SK-N-SH (cell line): ENCODE measurements at regions not wholly inside any gene's neighbourhood (a gene's known extent, or its start where the extent isn't known, plus 50 kb on each side); places are given as distances from the start of the nearest gene placed in this dataset.

Experiments used
- CTCF ChIA-PET: fragments of 300-600, 350-600 bp; formaldehyde crosslinking; extraction: SDS; loops from one replicate; lab custom pipeline; 2021; lab: Yijun Ruan, JAX
- POLR2A ChIA-PET: fragments of 350-600 bp; sonication (Branson Sonifier 250); formaldehyde crosslinking; extraction: SDS; loops from one replicate; lab custom pipeline; 2020; ENCODE audit warnings: antibody characterized with exemption, inconsistent platforms; lab: Yijun Ruan, JAX
- DNase-seq: peaks from one replicate; pipeline ENCODE4 v3.0.0; 2012
- H2AFZ ChIP-seq: fragments of 200-600 bp; sonication (generic); 2 replicates; pipeline ENCODE4 v1.8.1; 2016; ENCODE audit warnings: antibody characterized with exemption, mild to moderate bottlenecking, low read depth
- H3F3A ChIP-seq: fragments of 200-600 bp; sonication (generic); replicated peaks from 2 replicates; pipeline ENCODE3; 2016; ENCODE audit warnings: antibody characterized with exemption, mild to moderate bottlenecking; ENCODE audit not compliant: insufficient read depth
- H3K27ac ChIP-seq, 2 experiments: fragments of 200-500 bp in 1 of 2; fragments of 200-600 bp in 1 of 2; sonication (Bioruptor generic) in 1 of 2; sonication (generic), shearing (Covaris generic) in 1 of 2; 2 replicates each; pipeline versions ENCODE4 v1.5.1 to v1.6.1; 2014 to 2016; ENCODE audit warnings: low read depth in 2 of 2, inconsistent platforms in 1 of 2, low read length in 1 of 2, mild to moderate bottlenecking in 1 of 2, mixed read lengths in 1 of 2
- H3K27me3 ChIP-seq: fragments of 200-600 bp; sonication (generic), shearing (Covaris generic); 2 replicates; pipeline ENCODE4 v1.6.1; 2016; ENCODE audit warnings: mixed run types; ENCODE audit not compliant: insufficient read depth
- H3K36me3 ChIP-seq, 2 experiments: fragments of 200-500 bp in 1 of 2; fragments of 200-600 bp in 1 of 2; sonication (Bioruptor generic) in 1 of 2; sonication (generic) in 1 of 2; replicated peaks in 1 of 2; 2 replicates each; pipeline versions ENCODE3 to v1.5.1; 2014 to 2016; ENCODE audit warnings: low read length in 1 of 2, mild to moderate bottlenecking in 1 of 2; ENCODE audit not compliant: insufficient read depth in 2 of 2, control insufficient read depth in 1 of 2
- H3K4me1 ChIP-seq, 2 experiments: fragments of 200-500 bp in 1 of 2; fragments of 200-600 bp in 1 of 2; sonication (Bioruptor generic) in 1 of 2; sonication (generic), shearing (Covaris generic) in 1 of 2; 2 replicates each; pipeline versions ENCODE4 v1.5.1 to v1.6.1; 2014 to 2016; ENCODE audit warnings: low read depth in 1 of 2, low read length in 1 of 2, mixed run types in 1 of 2; ENCODE audit not compliant: insufficient read depth in 2 of 2, control insufficient read depth in 1 of 2
- H3K4me2 ChIP-seq: fragments of 200-600 bp; sonication (generic), shearing (Covaris generic); 2 replicates; pipeline ENCODE4 v1.6.1; 2017; ENCODE audit warnings: mixed run types
- H3K4me3 ChIP-seq, 2 experiments: fragments of 200-500 bp in 1 of 2; fragments of 200-600 bp in 1 of 2; sonication (Bioruptor generic) in 1 of 2; sonication (generic), shearing (Covaris generic) in 1 of 2; 2 replicates each; pipeline versions ENCODE4 v1.5.1 to v1.8.1; 2014 to 2016; ENCODE audit warnings: low read depth in 2 of 2, inconsistent platforms in 1 of 2, low read length in 1 of 2, mild to moderate bottlenecking in 1 of 2, mixed read lengths in 1 of 2, moderate library complexity in 1 of 2
- H3K79me2 ChIP-seq: fragments of 200-600 bp; sonication (generic); 2 replicates; pipeline ENCODE4 v1.8.1; 2017; ENCODE audit warnings: mild to moderate bottlenecking; ENCODE audit not compliant: insufficient read depth
- H3K9ac ChIP-seq: fragments of 200-600 bp; sonication (generic); 2 replicates; pipeline ENCODE4 v1.6.1; 2017; ENCODE audit warnings: mixed run types
- H3K9me2 ChIP-seq: fragments of 200-600 bp; sonication (generic); 2 replicates; pipeline ENCODE4 v1.6.1; 2017; ENCODE audit warnings: mixed run types
- H3K9me3 ChIP-seq: fragments of 200-600 bp; sonication (generic); 2 replicates; pipeline ENCODE4 v1.6.1; 2017; ENCODE audit warnings: mixed run types, mild to moderate bottlenecking, moderate library complexity
- H4K20me1 ChIP-seq: fragments of 200-600 bp; sonication (generic); 2 replicates; pipeline ENCODE4 v1.6.1; 2017; ENCODE audit warnings: mild to moderate bottlenecking, mixed run types; ENCODE audit not compliant: insufficient read depth
- CHD2 ChIP-seq: fragments of 150-350 bp; IDR thresholded peaks from 2 replicates; pipeline ENCODE4 v1.6.1; 2018; ENCODE audit warnings: low read length; ENCODE audit not compliant: partially characterized antibody
- EP300 ChIP-seq, 2 experiments: IDR thresholded peaks; 2 replicates each; pipeline versions ENCODE4 v1.4.0 to v1.6.1; 2012; ENCODE audit warnings: borderline replicate concordance in 1 of 2, low read depth in 1 of 2, low read length in 1 of 2
- EZH2phosphoT487 ChIP-seq: fragments of 200-600 bp; sonication (generic); IDR thresholded peaks from 2 replicates; pipeline ENCODE4 v1.6.1; 2017; ENCODE audit warnings: low read depth, mixed run types, mild to moderate bottlenecking, antibody characterized with exemption, moderate library complexity, borderline replicate concordance
- FOSL2 ChIP-seq: IDR thresholded peaks from 2 replicates; pipeline ENCODE4 v1.4.0; 2012; ENCODE audit warnings: low read depth, mild to moderate bottlenecking, moderate library complexity, borderline replicate concordance
- FOXJ3 ChIP-seq: sonication (generic); formaldehyde crosslinking; IDR thresholded peaks from 2 replicates; pipeline ENCODE4 v1.5.1; 2020; ENCODE audit warnings: mild to moderate bottlenecking, missing genetic modification reagents
- FOXM1 ChIP-seq: IDR thresholded peaks from 2 replicates; pipeline ENCODE4 v1.4.0; 2012; ENCODE audit warnings: low read depth, mild to moderate bottlenecking
- GABPA ChIP-seq: IDR thresholded peaks from 2 replicates; pipeline ENCODE4 v1.4.0; 2012; ENCODE audit warnings: low read depth, mild to moderate bottlenecking
- JUND ChIP-seq: IDR thresholded peaks from 2 replicates; pipeline ENCODE4 v1.4.0; 2012
- MEF2A ChIP-seq: IDR thresholded peaks from 2 replicates; pipeline ENCODE4 v1.4.0; 2012; ENCODE audit warnings: low read depth, borderline replicate concordance
- RAD21 ChIP-seq: IDR thresholded peaks from 2 replicates; pipeline ENCODE4 v1.6.1; 2012; ENCODE audit warnings: mild to moderate bottlenecking, low read length
- RCOR1 ChIP-seq: fragments of 150-350 bp; IDR thresholded peaks from 2 replicates; pipeline ENCODE4 v1.6.1; 2017; ENCODE audit warnings: antibody characterized with exemption, low read length
- RFX5 ChIP-seq: IDR thresholded peaks from 2 replicates; pipeline ENCODE4 v1.6.1; 2012; ENCODE audit warnings: mild to moderate bottlenecking, improper control_type of control experiment, low read length
- RXRA ChIP-seq: IDR thresholded peaks from 2 replicates; pipeline ENCODE4 v1.4.0; 2012; ENCODE audit warnings: low read depth, mild to moderate bottlenecking, borderline replicate concordance
- SIN3A ChIP-seq: IDR thresholded peaks from 2 replicates; pipeline ENCODE4 v1.6.1; 2012; ENCODE audit warnings: low read depth, mild to moderate bottlenecking, low read length, moderate library complexity, borderline replicate concordance
- SMC3 ChIP-seq: IDR thresholded peaks from 2 replicates; pipeline ENCODE4 v1.6.1; 2012; ENCODE audit warnings: low read depth, low read length, improper control_type of control experiment
- TAF1 ChIP-seq: IDR thresholded peaks from 2 replicates; pipeline ENCODE4 v1.6.1; 2012; ENCODE audit warnings: low read depth, mild to moderate bottlenecking, low read length, moderate library complexity, borderline replicate concordance
- TEAD4 ChIP-seq: IDR thresholded peaks from 2 replicates; pipeline ENCODE4 v1.4.0; 2012; ENCODE audit warnings: mild to moderate bottlenecking, borderline replicate concordance; ENCODE audit not compliant: insufficient read depth
- YY1 ChIP-seq: IDR thresholded peaks from 2 replicates; pipeline ENCODE4 v1.4.0; 2012; ENCODE audit warnings: low read depth, mild to moderate bottlenecking
- WGBS: methylation state at CpG from one replicate; pipeline ENCODE4 v1.1.6; 2017; ENCODE audit warnings: low lambda C conversion rate; 5-methylcytosine and 5-hydroxymethylcytosine counted together
- TF ChIP-seq, protein P1 (sequence below): fragments of 200-600 bp; sonication (generic); IDR thresholded peaks from 2 replicates; pipeline ENCODE4 v1.6.1; 2017; ENCODE audit warnings: antibody characterized with exemption, mild to moderate bottlenecking, moderate library complexity
- TF ChIP-seq, protein P2 (sequence below): fragments of 150-350 bp; IDR thresholded peaks from 2 replicates; pipeline ENCODE4 v1.6.1; 2017; ENCODE audit warnings: antibody characterized with exemption, low read length, low read depth, borderline replicate concordance
- TF ChIP-seq, protein P3 (sequence below): fragments of 150-350 bp; IDR thresholded peaks from 2 replicates; pipeline ENCODE4 v1.6.1; 2016; ENCODE audit warnings: mild to moderate bottlenecking, low read depth, low read length

DNA sequence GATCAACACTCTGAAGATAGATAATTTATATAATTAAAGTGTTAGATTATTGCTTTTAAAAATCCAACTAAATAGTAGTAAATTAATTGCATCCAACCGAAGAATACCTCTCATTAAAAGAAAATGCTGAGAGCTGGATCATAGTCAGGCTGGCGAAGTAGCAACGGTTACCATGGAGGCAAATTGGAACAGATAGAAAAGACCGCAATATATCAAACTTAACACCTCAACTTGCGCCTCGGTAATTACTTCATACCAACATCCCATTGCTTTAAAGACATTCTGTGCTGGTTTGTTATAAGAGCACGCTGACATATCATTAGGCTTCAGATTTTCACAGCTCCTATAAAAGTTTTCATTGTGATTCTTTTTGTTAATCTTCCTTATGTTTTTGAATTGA is 183.8 kb upstream of the ZC3H15 start:
- POLR2A ChIA-PET = no interaction called here

DNA sequence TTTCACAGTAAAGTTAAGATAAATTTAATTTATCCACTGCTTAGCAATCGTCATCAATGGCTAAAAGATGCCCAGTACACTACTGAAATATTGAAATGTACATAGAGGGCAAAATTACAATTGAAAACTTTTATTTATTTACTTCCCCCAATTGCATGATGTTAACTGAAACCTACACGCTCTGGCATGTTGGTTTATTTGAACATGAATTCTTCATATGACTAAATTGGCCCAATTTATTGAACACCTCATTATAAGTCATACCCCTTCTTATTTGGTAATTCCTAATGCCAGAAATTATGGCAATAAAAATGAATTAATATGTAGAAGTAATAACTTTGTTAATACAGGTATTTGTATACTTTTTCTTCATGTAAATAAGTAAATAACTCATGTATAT is 183.0 kb upstream of the ZC3H15 start:
- no peak for TF ChIP-seq TAF1
- TF ChIP-seq FOSL2 = no peak
- TF ChIP-seq FOXM1 = no peak
- TF ChIP-seq GABPA = no peak
- TF ChIP-seq JUND = no peak
- TF ChIP-seq CHD2 = no peak
- TF ChIP-seq, protein P1, sequence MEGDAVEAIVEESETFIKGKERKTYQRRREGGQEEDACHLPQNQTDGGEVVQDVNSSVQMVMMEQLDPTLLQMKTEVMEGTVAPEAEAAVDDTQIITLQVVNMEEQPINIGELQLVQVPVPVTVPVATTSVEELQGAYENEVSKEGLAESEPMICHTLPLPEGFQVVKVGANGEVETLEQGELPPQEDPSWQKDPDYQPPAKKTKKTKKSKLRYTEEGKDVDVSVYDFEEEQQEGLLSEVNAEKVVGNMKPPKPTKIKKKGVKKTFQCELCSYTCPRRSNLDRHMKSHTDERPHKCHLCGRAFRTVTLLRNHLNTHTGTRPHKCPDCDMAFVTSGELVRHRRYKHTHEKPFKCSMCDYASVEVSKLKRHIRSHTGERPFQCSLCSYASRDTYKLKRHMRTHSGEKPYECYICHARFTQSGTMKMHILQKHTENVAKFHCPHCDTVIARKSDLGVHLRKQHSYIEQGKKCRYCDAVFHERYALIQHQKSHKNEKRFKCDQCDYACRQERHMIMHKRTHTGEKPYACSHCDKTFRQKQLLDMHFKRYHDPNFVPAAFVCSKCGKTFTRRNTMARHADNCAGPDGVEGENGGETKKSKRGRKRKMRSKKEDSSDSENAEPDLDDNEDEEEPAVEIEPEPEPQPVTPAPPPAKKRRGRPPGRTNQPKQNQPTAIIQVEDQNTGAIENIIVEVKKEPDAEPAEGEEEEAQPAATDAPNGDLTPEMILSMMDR = no peak
- no peak for TF ChIP-seq MEF2A
- TF ChIP-seq SMC3 = no peak
- TF ChIP-seq EZH2phosphoT487 = no peak
- TF ChIP-seq RFX5 = no peak
- TF ChIP-seq TEAD4 = no peak
- Histone ChIP-seq H3K9me3 (no peaks in the 10 kb centered on the region), H3K27me3 (no peaks in the 10 kb centered on the region), H3F3A (no peaks in the 10 kb centered on the region), H3K36me3 (no peaks in the 10 kb centered on the region), H3K4me2 (no peak overlapping the region), H3K79me2 (no peaks in the 10 kb centered on the region), H3K27ac (no peak overlapping the region), H3K4me1 (no peaks in the 10 kb centered on the region), H3K9ac (no peak overlapping the region), H4K20me1 (no peaks in the 10 kb centered on the region), H3K4me3 (no peak overlapping the region), H3K9me2 (no peaks in the 10 kb centered on the region), H2AFZ (no peak overlapping the region)
- no peak for DNase-seq
- ChIA-PET CTCF (interaction anchor here (1.4 kb wide), 1 partner anchor 11 kb away, joined by 3 read pairs; no protein-coding TSS in a partner anchor), POLR2A (no interaction called here)
- WGBS = 65% methylated on average over 2 of the region's 2 CpGs

More for the DNA sequence above, 183.8 kb upstream of the ZC3H15 start:
- 88% methylated on average over 7 of the region's 7 CpGs for WGBS
- no peaks in the 10 kb centered on the region for H3K79me2 ChIP-seq
- CTCF ChIA-PET = interaction anchor here (1.1 kb wide), 1 partner anchor 11 kb away, joined by 3 read pairs; no protein-coding TSS in a partner anchor
- no peaks in the 10 kb centered on the region for H3K36me3 ChIP-seq
- H3K27ac ChIP-seq = no peak overlapping the region
- no peak for DNase-seq
- no peak overlapping the region for H2AFZ ChIP-seq
- no peak overlapping the region for H3K9ac ChIP-seq
- H3K27me3 ChIP-seq = no peaks in the 10 kb centered on the region
- H4K20me1 ChIP-seq = no peaks in the 10 kb centered on the region
- H3F3A ChIP-seq = no peaks in the 10 kb centered on the region
- H3K4me3 ChIP-seq = no peak overlapping the region
- no peak overlapping the region for H3K4me2 ChIP-seq
- H3K4me1 ChIP-seq = no peaks in the 10 kb centered on the region
- H3K9me2 ChIP-seq = no peaks in the 10 kb centered on the region
- TF ChIP-seq, protein P1 = no peak
- TF ChIP-seq RCOR1 = no peak
- TF ChIP-seq SIN3A = no peak
- TF ChIP-seq, protein P2, sequence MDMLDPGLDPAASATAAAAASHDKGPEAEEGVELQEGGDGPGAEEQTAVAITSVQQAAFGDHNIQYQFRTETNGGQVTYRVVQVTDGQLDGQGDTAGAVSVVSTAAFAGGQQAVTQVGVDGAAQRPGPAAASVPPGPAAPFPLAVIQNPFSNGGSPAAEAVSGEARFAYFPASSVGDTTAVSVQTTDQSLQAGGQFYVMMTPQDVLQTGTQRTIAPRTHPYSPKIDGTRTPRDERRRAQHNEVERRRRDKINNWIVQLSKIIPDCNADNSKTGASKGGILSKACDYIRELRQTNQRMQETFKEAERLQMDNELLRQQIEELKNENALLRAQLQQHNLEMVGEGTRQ = no peak
- TF ChIP-seq EP300 (IDR thresholded peaks at IDR 0.05; ENCODE audit: borderline replicate concordance in 1 of 2, low read depth in 1 of 2, low read length in 1 of 2) = no peak
- TF ChIP-seq FOSL2 = no peak
- TF ChIP-seq, protein P3, sequence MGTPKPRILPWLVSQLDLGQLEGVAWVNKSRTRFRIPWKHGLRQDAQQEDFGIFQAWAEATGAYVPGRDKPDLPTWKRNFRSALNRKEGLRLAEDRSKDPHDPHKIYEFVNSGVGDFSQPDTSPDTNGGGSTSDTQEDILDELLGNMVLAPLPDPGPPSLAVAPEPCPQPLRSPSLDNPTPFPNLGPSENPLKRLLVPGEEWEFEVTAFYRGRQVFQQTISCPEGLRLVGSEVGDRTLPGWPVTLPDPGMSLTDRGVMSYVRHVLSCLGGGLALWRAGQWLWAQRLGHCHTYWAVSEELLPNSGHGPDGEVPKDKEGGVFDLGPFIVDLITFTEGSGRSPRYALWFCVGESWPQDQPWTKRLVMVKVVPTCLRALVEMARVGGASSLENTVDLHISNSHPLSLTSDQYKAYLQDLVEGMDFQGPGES = no peak
- no peak for TF ChIP-seq EZH2phosphoT487
- no peak for TF ChIP-seq JUND
- TF ChIP-seq RXRA = no peak
- no peak for TF ChIP-seq RAD21
- no peak for TF ChIP-seq FOXJ3 (CRISPR knock-in tag)
- TF ChIP-seq TAF1 = no peak
- no peak for TF ChIP-seq TEAD4
- no peak for TF ChIP-seq YY1
- TF ChIP-seq MEF2A = no peak
- no peaks in the 10 kb centered on the region for H3K9me3 ChIP-seq
